D721Med (cell line): ENCODE measurements at regions not wholly inside any gene's neighbourhood (a gene's known extent, or its start where the extent isn't known, plus 50 kb on each side); places are given as distances from the start of the nearest gene placed in this dataset.

ENCODE experiments used
- DNase-seq: peaks from one replicate; pipeline ENCODE4 v3.0.0; 2011; ENCODE audit warnings: low spot score; ENCODE audit not compliant: insufficient read length
- FAIRE-seq: peaks from 2 replicates; lab custom pipeline; 2011; peaks lifted over from hg19 to GRCh38; lab: Jason Lieb, UNC
- CTCF ChIP-seq: IDR thresholded peaks from 2 replicates; pipeline ENCODE4 v1.5.1; 2012; ENCODE audit warnings: mild to moderate bottlenecking, control low read depth; ENCODE audit not compliant: insufficient read depth; ENCODE audit errors: missing control alignments

- DNase-seq (no peak), FAIRE-seq (no peak)
- no peak for TF ChIP-seq CTCF
These were observed 430.0 kb upstream of the FAM98A start for GRCh38 chr2:34029073-34029472.

- FAIRE-seq (no peak), DNase-seq (no peak)
- no peak for TF ChIP-seq CTCF
These were observed 426.1 kb upstream of the FAM98A start for GRCh38 chr2:34025196-34025595.

GRCh38 chr2:34012715-34013302, 413.7 kb upstream of the FAM98A start:
- TF ChIP-seq CTCF = peak; percentile 85
- FAIRE-seq (peak; percentile 6), DNase-seq (no peak)

GRCh38 chr2:34011684-34012083, 412.6 kb upstream of the FAM98A start:
- no peak for TF ChIP-seq CTCF
- no peak for DNase-seq
- no peak for FAIRE-seq

GRCh38 chr2:34005901-34006300, 406.8 kb upstream of the FAM98A start:
- no peak for TF ChIP-seq CTCF
- DNase-seq (no peak), FAIRE-seq (no peak)

GRCh38 chr2:34004936-34005335, 405.8 kb upstream of the FAM98A start:
- no peak for FAIRE-seq
- DNase-seq = no peak
- no peak for TF ChIP-seq CTCF

- TF ChIP-seq CTCF = no peak
- no peak for DNase-seq
- no peak for FAIRE-seq
These were observed 404.7 kb upstream of the FAM98A start for GRCh38 chr2:34003795-34004194.
